ENCODE measurements at regions not wholly inside any gene's neighbourhood (a gene's known extent, or its start where the extent isn't known, plus 50 kb on each side); places are given as distances from the start of the nearest gene placed in this dataset.
"Not testable (repeated sequence)": the region's sequence is repeated elsewhere in the genome, so short reads cannot be mapped to it uniquely, and the experiment has no call there.

DNA sequence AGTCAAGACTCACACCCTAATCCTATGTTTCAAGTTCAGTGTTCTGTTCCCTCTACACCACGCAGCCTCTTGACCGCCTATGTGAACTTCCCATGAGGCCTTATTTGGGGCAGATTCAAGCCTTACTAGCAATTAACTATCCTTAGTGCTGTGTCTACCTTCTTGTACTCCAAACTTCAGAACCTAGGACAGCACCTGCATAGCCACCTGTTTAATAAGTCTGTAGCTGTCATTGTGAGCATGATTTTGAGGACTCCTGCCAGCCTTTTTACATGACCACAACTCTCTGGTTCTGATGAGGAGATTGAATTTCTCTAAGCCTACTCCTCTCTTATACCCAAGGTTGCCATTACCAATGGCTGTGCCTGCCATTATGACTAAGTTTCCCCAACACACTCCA, 50.8 kb upstream of the PCSK1 start:
- DNase-seq (ENCODE audit: insufficient read length, low spot score) (no peak), FAIRE-seq (no peak)

DNA sequence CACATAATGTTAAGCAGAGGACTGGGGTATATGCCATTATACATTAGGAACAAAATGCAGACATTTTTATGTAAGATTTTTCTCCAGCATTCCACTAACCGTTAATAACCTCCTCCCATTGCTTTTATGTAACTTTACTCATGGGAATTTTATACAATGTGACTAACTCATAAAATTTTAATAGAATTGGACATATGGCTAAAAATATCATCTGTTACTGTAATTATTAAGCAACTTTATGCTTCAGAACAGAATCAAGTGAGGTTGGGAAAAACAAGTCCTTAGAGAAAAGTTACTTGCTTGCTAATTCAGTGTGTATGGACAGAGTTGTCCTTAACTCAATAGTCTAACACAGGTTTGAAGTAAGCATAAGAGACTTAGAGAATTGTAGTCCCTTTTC, 54.8 kb upstream of the PCSK1 start:
- DNase-seq (ENCODE audit: insufficient read length, low spot score) (no peak), FAIRE-seq (no peak)

DNA sequence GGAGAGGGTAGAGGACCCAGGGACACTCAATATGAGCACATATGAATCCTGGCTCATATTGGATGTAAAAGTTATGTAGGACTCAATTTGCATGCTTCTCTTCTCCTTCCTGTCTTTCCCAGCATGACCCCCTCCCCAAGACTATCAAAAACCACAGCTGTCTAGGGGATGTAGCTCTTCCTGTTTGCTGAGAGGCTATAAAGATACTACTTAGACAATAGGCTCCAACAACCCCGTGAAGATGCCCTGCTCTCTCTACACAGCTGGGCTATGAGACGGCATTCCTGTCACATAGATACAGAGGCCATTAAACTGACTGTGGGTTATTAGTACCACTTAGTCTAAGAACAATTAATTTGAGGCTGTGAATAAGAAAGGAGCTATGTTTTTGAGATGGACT, 56.5 kb upstream of the PCSK1 start:
- DNase-seq (ENCODE audit: insufficient read length, low spot score), result no peak
- no peak for FAIRE-seq

DNA sequence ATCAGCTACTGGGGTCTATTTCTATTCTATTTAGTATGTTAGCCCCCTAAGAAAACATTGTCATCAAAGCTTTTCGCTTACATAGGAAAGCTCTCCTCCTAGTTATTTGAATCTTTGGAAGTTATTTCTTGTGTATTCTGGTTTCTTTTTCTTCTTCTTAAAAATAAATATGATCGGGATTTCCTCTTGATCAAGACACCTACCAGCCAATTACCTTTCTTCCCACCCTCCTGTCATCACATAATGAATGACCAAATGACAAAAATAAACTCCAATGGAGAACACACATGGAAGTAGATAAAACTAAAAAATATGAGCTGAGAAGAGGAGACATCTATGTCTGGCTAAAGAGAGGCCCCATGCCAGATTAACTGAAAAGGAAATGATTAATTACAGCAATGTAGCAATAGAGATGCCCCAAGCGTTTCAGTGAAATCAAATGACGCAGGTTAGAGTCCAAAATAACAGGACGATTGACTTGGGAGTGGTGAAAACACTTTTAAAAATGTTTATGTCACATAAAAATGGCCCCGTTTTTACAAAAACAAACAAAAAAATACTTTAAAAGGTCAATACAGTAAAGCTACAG, 59.5 kb upstream of the PCSK1 start:
- FAIRE-seq, result no peak

DNA sequence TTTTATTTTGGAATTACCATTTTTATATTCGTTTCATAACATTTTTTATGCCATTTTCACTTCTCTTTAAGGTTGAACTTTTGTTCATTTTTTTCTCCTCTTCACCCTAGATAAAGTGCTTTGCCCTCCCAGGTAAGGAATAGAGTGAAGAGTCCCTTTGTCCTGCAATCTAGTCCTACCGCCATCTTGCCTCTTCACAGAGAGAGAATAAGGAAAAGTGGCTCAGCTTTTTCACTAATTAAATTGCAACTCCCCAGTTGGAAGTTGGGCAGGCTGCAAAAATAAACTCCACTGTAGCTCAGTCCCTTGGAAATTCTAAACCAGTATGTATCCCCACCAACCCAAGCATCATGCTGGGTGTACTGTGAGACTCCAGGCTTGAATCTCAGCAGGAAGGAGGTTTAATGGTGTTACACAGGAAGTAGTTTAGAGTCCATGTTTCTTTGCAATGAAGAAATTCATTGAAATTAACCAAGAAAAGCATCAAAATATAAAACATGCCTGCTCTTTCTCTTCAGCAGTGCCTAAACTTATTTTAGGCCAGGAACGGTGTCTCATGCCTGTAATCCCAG, 60.3 kb upstream of the PCSK1 start:
- no peak for DNase-seq (ENCODE audit: insufficient read length, low spot score)
- no peak for FAIRE-seq

More for the DNA sequence above, 59.5 kb upstream of the PCSK1 start:
- no peak for DNase-seq (ENCODE audit: insufficient read length, low spot score)

DNA sequence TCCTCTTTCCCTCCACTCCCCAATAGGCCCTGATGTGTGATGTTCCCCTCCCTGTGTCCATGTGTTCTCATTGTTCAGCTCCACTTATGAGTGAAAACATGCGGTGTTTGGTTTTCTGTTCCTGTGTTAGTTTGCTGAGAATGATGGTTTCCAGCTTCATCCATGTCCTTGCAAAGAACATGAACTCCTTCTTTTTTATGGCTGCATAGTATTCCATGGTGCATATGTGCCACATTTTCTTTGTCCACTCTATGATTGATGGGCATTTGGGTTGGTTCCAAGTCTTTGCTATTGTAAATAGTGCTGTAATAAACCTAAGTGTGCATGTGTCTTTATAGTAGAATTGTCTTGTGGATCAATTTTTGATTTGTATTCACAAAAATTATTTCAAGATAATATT, 62.4 kb upstream of the PCSK1 start:
- FAIRE-seq; DNase-seq (ENCODE audit: insufficient read length, low spot score): not testable (repeated sequence)

DNA sequence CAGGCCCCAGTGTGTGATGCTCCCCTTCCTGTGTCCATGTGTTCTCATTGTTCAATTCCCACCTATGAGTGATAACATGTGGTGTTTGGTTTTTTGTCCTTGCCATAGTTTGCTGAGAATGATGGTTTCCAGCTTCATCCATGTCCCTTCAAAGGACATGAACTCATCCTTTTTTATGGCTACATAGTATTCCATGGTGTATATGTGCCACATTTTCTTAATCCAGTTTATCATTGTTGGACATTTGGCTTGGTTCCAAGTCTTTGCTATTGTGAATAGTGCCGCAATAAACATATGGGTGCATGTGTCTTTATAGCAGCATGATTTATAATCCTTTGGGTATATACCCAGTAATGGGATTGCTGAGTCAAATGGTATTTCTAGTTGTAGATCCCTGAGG, 64.0 kb upstream of the PCSK1 start:
- not testable (repeated sequence) for FAIRE-seq; DNase-seq (ENCODE audit: insufficient read length, low spot score)

DNA sequence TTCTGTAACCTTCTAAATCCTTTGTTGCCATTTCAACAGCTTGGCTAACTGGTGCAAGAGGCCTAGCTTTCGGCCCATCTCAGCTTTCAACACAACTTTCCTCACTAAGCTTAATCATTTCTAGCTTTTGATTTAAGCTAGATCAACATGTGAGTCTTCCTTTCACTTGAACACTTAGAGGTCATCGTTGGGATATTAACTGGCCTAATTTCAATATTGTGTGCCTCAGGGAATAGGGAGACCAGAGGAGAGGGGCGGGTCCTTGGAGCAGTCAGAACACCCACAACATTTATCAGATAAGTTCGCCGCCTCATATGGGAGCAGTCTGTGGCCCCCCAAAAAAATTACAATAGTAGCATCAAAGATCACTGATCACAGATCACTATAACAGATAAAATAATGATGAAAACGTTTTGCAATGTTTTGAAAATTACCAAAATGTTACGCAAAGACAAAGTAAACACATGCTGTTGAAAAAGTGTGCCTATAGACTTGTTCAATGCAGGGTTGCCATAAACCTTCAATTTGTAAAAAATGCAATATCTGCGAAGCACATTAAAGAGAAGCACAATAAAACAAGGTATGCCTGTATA, 66.8 kb upstream of the PCSK1 start:
- FAIRE-seq, result no peak
- no peak for DNase-seq (ENCODE audit: insufficient read length, low spot score)

DNA sequence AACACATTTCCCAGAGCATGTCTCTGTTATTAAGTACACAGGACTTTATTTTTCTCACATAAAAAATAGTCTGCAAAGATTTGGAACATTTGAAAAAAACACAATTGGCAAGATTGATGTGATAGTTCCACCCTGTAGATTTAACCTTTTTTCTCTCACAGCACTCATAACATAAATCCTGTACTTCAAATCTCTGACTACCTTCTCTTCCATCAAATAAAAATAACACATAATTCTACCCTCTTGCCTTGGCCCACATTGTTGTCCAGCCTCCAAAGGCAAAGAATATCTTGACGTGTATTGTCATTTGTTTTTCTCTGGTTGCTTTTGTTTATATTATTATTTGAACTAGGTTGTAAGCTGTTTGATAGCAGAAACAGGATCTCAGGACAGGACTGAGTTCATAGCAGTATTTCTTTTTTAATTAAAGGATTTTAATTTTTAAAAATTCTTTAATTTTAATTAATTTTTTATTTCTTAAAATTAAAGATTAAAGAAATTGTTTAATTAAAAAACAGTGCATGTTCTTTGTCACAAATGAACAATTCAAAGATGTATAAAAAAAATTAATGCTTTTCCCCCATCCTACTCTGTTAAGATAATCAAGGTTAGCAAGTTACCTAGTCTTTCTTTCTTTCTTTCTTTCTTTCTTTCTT, 69.1 kb upstream of the PCSK1 start:
- FAIRE-seq, result no peak

DNA sequence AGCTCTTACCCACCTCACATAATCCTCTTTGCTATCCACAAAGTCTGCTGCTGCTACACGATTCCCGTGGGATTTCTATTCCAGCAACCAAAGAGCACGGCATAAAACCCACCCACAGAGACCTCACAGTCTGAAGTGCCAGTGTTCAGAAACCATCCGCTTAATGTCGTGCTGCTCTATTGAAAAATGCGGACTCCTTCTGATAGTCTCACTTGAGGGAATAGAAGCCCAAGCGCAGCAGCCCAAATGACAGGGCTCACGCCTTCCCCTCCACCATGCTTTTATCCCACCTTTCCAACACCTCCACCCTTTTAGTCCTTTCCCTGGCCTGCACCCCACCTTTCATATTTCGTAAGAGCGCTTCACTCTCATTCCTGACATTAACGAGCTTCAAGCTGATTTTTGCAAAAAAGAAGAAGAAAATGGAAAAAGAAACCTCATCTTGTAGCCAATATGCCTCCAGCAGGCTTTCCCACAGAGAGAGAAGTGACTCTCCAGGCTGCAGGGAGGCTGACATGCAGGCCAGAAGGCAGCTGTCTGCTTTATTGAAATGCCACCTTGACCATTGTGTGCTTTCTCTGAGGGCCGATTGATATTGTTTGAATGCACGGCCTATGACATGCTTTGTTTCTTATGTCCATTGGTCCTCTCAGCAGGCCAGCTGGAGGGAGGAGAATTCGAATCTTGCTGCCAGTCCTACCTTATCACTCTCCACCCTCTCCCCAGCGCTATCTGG, 70.6 kb upstream of the PCSK1 start:
- FAIRE-seq (no peak), DNase-seq (ENCODE audit: insufficient read length, low spot score) (no peak)

More for the DNA sequence above, 69.1 kb upstream of the PCSK1 start:
- no peak for DNase-seq (ENCODE audit: insufficient read length, low spot score)

DNA sequence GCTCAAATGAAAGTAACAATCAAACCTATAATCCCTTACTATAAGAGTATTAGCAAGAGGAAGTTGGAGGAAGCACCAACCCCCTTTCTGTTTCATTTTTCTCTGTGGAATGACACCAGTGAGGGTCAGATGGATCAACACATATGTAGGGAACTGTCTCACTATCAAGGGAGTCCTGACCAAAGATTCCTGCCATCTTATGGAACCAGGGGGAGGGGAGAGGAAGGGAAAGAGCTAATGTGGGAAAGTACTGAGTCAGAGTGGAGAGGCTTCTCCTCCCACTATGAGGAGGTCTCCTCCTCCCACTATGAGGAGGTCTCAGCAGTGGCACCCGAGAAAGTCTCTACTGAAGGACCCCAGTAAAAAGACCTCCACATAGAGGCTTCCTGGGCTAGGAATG, 73.3 kb upstream of the PCSK1 start:
- FAIRE-seq (no peak), DNase-seq (ENCODE audit: insufficient read length, low spot score) (no peak)

DNA sequence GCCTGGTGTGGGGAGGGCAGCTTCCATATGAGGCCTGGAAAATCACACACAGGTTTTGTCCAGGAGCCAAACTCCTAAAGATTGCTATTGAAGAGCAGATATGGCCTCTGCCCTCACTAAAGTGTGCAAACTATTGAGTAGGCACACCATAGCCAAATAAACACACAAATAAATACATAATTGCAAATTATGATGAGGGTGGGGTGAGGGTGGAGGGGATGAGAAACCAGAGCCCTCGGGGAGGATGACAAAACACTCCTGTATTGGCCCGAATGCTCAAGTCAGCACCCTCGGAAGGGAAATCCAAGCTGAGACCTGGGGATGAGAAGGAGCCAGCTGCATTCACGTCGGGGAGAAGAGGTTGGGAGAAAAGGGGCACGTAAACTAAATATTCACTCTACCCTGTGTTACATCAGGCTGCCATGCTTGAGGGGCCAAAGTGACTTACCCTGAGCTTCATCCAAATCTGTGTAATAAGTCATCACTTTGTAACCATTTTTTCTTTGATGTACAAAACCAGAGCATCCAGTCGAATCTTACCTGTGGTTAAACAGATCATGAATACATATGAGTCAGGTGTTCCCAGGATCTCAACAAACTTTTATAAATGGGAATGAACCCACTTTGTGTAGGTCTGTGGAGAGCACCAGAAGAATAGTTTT, 73.9 kb upstream of the PCSK1 start:
- DNase-seq (ENCODE audit: insufficient read length, low spot score) (no peak), FAIRE-seq (no peak)

DNA sequence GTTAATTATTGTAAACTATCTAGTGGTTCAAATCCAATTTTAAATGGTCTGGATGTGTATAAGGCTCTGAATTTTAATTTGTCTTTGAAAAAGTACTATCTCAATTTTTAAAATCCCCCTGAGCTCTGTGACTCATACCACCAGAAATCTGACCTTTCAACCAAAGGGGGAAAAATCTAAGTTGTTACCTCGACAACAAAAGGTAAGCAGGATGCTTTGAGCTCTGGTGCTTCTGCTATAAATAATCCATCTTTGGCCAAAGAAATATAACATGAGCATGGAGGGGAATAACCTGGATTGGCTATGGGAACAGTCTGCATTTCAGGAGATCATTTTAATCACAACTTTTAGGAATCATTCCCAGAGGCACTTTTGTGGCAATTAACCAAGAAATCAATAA, 76.3 kb upstream of the PCSK1 start:
- DNase-seq (ENCODE audit: insufficient read length, low spot score) (no peak), FAIRE-seq (no peak)

DNA sequence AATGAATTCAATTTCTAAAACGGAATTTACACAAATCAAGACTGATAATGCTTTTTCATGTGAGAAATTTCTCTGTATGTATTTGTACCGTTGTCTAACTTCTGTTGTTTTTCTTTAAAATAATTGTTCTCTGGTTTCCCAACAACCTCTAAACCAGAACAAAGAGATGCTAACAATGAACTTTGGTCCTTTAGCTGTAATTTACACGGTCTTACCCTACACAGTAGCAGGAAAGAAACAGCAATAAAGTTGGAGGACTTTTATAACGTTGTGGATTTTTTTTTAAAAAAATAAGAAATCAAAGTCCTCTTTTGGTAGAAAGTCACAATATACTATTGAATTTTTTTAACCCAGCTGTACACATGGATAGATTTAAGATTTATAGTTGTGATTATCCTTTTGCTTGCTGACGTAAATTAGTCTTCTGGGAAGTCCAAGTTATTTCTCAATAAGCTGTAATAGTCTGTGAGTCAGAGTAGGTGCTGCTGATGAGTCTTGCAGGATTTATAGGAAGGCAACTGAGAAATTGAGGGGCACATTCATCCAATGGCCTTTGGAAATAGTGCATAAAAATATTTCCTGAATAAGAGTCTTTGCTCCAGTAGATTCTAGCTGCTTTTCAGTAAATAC, 76.8 kb upstream of the PCSK1 start:
- no peak for FAIRE-seq
- DNase-seq (ENCODE audit: insufficient read length, low spot score), result no peak

DNA sequence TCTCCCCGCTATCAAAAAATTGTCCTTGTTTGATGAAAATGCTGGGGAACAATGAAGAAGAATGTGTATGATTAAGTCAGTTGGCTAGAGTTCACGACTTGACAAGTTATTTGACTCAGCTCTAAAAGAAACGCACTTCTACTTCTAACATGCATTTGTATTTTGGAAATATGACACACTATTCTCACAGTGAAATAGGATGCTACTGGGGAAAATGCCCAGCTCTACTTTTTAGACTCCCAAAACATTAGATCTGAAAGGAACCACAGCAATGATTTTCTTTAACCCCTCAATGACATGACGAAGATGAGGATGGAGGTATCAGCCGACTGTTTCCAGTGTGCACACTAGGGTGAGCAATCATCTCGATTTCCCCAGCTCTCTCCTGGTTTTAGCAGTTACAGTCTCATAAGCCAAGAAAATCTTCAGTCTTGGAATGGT, 83.6 kb upstream of the PCSK1 start:
- FAIRE-seq, result no peak
- DNase-seq (ENCODE audit: insufficient read length, low spot score), result no peak

DNA sequence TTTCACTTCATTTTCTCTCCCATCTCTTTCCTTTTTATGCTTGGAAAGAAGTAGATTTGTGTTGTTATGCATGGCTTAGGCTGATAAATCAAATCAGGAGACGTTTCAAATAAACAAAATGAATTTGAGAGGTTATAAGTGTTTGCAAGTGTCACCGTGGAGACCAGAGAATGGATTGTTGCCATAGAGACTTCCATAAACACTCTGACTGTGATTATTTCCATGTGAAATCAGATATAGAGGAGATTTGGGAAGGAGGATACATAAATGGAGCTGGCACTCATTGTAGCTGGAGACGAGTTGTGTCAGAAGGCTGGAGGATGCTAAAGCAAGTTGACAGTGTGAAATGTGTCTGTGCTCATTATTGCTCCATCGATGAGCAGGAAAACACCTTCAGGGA, 84.2 kb upstream of the PCSK1 start:
- no peak for FAIRE-seq
- DNase-seq (ENCODE audit: insufficient read length, low spot score), result no peak

DNA sequence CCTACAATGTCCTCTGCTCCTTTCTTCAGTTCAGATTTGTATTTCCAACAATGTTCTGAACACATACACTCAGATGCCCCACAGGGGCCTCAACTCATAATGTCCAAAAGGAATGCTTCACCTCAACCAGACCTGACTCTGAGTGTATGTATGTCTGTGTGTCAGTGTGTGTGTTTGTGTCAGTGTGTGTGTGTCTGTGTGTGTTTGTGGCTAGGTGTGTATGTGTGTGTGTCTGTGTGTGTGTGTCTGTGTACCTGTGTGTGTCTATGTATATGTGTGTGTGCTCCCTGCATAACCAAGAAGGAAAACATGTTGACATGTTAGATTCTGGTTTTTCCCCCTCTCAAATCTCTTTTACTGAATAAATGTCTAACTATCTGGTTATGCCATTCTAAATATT, 87.3 kb upstream of the PCSK1 start:
- DNase-seq (ENCODE audit: insufficient read length, low spot score) (no peak), FAIRE-seq (no peak)

DNA sequence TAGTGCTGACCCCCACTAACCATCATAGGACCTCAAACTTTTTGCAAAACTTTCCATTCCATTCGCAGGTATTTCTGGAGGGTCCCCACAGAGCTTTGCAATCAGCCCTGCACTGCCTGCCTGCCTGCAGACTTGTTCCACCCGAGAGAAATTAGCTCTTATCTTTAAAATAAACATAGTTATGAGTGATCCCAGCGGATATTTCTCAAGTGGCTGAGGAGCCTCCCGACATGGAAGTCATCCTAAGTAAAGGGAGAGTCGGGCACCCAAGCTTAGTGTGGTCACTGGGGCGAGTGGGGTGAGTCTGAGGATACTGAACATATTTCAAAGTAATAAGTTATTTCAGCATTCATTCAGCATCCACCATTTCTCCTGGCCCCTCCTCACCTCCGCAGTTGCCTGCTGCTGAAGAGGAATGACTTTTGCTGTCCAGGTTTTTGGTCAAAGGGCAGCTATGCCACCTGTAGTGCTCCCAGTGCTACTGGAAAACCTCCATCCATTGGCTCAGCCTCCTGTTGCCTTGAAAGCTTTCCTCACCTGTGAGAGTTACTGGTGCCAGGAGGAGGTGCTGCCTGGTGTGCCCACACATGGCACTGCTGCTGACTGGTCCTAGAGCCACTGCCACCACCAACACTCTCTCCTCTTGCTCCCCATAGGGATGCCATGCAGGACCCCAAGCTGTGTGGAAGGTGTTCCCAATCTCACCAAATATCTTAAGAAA, 89.7 kb upstream of the PCSK1 start:
- DNase-seq (ENCODE audit: insufficient read length, low spot score) (no peak), FAIRE-seq (no peak)

DNA sequence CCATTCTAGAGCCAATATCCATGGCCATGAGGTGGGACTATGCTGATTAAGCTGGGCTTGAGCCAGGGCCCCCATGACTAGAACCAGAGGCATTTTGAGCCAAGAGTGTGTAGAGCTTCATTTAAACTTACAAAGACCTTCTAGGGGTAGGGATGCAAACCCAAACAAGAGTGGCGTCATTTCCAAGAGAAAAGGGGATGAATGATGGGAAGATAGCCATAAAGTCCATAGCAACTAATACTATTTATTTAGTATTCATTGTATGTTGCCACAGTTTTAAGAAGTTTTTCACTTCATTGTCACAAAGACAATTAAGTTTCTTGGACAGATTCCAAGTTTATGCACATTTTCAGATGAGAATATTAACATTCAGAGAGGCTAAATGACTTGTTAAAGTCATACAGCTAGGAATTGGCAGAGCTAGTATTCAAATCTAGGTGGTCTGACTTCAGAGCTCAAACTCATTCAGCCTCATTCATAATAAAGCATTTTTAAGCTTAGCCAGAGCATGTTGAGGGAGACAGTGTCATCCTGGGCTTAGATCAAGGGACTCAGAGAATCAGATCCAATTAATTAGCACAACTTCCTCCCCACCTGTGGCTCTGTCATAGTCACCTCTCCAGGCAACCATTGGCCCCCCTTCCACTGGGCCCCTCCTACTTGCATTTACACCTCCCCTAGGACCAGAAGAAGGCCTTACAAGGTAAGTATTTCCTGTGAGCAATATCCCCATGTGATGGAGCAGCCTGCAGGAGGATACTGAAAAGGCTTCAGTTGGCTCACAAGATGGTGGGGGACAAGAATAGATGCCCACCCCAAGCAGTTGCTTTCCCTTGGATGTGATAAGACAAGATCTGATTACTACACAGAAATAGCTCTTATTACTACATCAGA, 95.0 kb upstream of the PCSK1 start:
- FAIRE-seq, result no peak

More for the DNA sequence above, 95.0 kb upstream of the PCSK1 start:
- DNase-seq (ENCODE audit: insufficient read length, low spot score), result no peak
